Kidney tubule cell (primary cell): ENCODE measurements at regions not wholly inside any gene's neighbourhood (a gene's known extent, or its start where the extent isn't known, plus 50 kb on each side); places are given as distances from the start of the nearest gene placed in this dataset.

ENCODE experiments used
- DNase-seq: peaks from one replicate; pipeline ENCODE4 v3.0.0-alpha.2; 2018; ENCODE audit warnings: low spot score

GRCh38 chr5:72619251-72619650 is 112.0 kb upstream of the ZNF366 start:
- no peak for DNase-seq

GRCh38 chr5:72618708-72619107 is 111.5 kb upstream of the ZNF366 start:
- DNase-seq, result no peak

- DNase-seq, result no peak
Observed at GRCh38 chr5:72615061-72615460, 107.9 kb upstream of the ZNF366 start.

- DNase-seq, result no peak
Observed at GRCh38 chr5:72613515-72613914, 106.3 kb upstream of the ZNF366 start.

GRCh38 chr5:72612810-72613209 is 105.6 kb upstream of the ZNF366 start:
- no peak for DNase-seq

- DNase-seq, result peak; percentile 71
Observed at GRCh38 chr5:72611118-72611730, 104.0 kb upstream of the ZNF366 start.

GRCh38 chr5:72608926-72609325 is 101.7 kb upstream of the ZNF366 start:
- DNase-seq, result no peak

- no peak for DNase-seq
Observed at GRCh38 chr5:72608297-72608696, 101.1 kb upstream of the ZNF366 start.

- no peak for DNase-seq
Observed at GRCh38 chr5:72607381-72607780, 100.2 kb upstream of the ZNF366 start.

GRCh38 chr5:72606525-72606924 is 99.3 kb upstream of the ZNF366 start:
- DNase-seq, result no peak

- DNase-seq, result no peak
Observed at GRCh38 chr5:72605632-72606031, 98.4 kb upstream of the ZNF366 start.

- DNase-seq, result no peak
Observed at GRCh38 chr5:72604798-72605154, 97.6 kb upstream of the ZNF366 start.

- DNase-seq, result no peak
Observed at GRCh38 chr5:72604111-72604797, 97.0 kb upstream of the ZNF366 start.

- no peak for DNase-seq
Observed at GRCh38 chr5:72602696-72603685, 95.8 kb upstream of the ZNF366 start.

GRCh38 chr5:72601861-72602260 is 94.7 kb upstream of the ZNF366 start:
- DNase-seq, result no peak

GRCh38 chr5:72600391-72600981 is 93.3 kb upstream of the ZNF366 start:
- peak; percentile 93 for DNase-seq

- DNase-seq, result peak; percentile 88
Observed at GRCh38 chr5:72599519-72600370, 92.5 kb upstream of the ZNF366 start.

GRCh38 chr5:72599065-72599433 is 91.8 kb upstream of the ZNF366 start:
- no peak for DNase-seq

GRCh38 chr5:72598401-72599064 is 91.3 kb upstream of the ZNF366 start:
- peak; percentile 60 for DNase-seq

- DNase-seq, result peak; percentile 87
Observed at GRCh38 chr5:72597456-72597948, 90.3 kb upstream of the ZNF366 start.

- DNase-seq, result peak; percentile 12
Observed at GRCh38 chr5:72596956-72597355, 89.7 kb upstream of the ZNF366 start.
